ENCODE measurements at regions not wholly inside any gene's neighbourhood (a gene's known extent, or its start where the extent isn't known, plus 50 kb on each side); places are given as distances from the start of the nearest gene placed in this dataset.

GRCh38 chr6:119985952-119986736, 636.6 kb upstream of the MAN1A1 start:
- Histone ChIP-seq H3K23ac (ENCODE audit: insufficient read length) (no peak overlapping the region), H3K9me3 (ENCODE audit: insufficient read depth in 2 of 2, low read depth in 1 of 2, low read length in 1 of 2) (no peaks in the 10 kb centered on the region), H3K9ac (replicated peaks in 1 of 4; ENCODE audit: extremely low read depth in 1 of 4, low read depth in 3 of 4, low read length in 3 of 4) (no peak overlapping the region), H3K56ac (replicated peaks; ENCODE audit: insufficient read length, low read depth, low read length) (no peak overlapping the region), H3K23me2 (ENCODE audit: low read depth, low read length) (no peaks in the 10 kb centered on the region), H2BK5ac (ENCODE audit: low read depth, low read length) (no peak overlapping the region), H4K8ac (ENCODE audit: extremely low read depth, insufficient read depth, low read length) (no peak overlapping the region), H3K4me3 (ENCODE audit: extremely low read depth in 1 of 4, insufficient read depth in 2 of 4, low read depth in 3 of 4, low read length in 4 of 4) (no peak overlapping the region), H2BK120ac (replicated peaks; ENCODE audit: low read depth, low read length) (no peak overlapping the region), H3K4me2 (ENCODE audit: insufficient read depth in 1 of 2, low read depth in 2 of 2, low read length in 2 of 2) (no peak overlapping the region), H3K14ac (ENCODE audit: insufficient read length) (no peak overlapping the region), H2BK20ac (ENCODE audit: low read length) (no peak overlapping the region), H2AK5ac (ENCODE audit: low read depth, low read length) (no peak overlapping the region), H3K4me1 (replicated peaks in 1 of 4; ENCODE audit: control insufficient read depth in 3 of 4, insufficient read depth in 4 of 4, low read length in 3 of 4) (no peaks in the 10 kb centered on the region), H3K27me3 (replicated peaks in 1 of 4; ENCODE audit: control insufficient read depth in 3 of 4, extremely low read depth in 1 of 4, insufficient read depth in 3 of 4, low read length in 3 of 4) (no peaks in the 10 kb centered on the region), H2BK15ac (ENCODE audit: low read length) (no peak overlapping the region), H3K27ac (ENCODE audit: low read depth, low read length) (no peak overlapping the region), H3K79me1 (ENCODE audit: low read depth, low read length) (no peaks in the 10 kb centered on the region), H3K4ac (replicated peaks; ENCODE audit: insufficient read length, low read depth, low read length) (no peak overlapping the region), H4K20me1 (replicated peaks in 1 of 2; ENCODE audit: control insufficient read depth in 1 of 2, insufficient read depth in 2 of 2, low read length in 2 of 2) (no peaks in the 10 kb centered on the region), H2BK12ac (ENCODE audit: low read depth, low read length) (no peak overlapping the region), H4K5ac (ENCODE audit: insufficient read length, low read depth, low read length) (no peak overlapping the region), H4K91ac (replicated peaks; ENCODE audit: insufficient read length, low read length) (no peak overlapping the region), H3K36me3 (ENCODE audit: control insufficient read depth in 2 of 4, insufficient read depth in 4 of 4, low read length in 3 of 4) (no peaks in the 10 kb centered on the region), H3K18ac (ENCODE audit: extremely low read depth, low read length) (no peak overlapping the region), H3K79me2 (ENCODE audit: control insufficient read depth in 1 of 2, insufficient read depth in 2 of 2, low read length in 2 of 2) (no peaks in the 10 kb centered on the region), H2AFZ (ENCODE audit: low read length) (no peak overlapping the region)
- FAIRE-seq (no peak), DNase-seq (ENCODE audit: low read depth in 1 of 2, low spot score in 2 of 2) (no peak)
- ChIA-PET CTCF (ENCODE audit: partially characterized antibody) (interaction anchor here (1.2 to 3.2 kb wide), 3 partner anchors 8 to 244 kb away, joined by 3 to 24 read pairs (median 4); no protein-coding TSS in a partner anchor), POLR2A (ENCODE audit: partially characterized antibody) (no interaction called here)
- WGBS, 2 experiments (ENCODE audit: extremely low coverage in 1 of 2, insufficient coverage in 1 of 2, insufficient read length in 1 of 2, insufficient replicate concordance in 2 of 2, low coverage in 1 of 2, low lambda C conversion rate in 2 of 2, missing lambda C conversion rate in 1 of 2) = 100% methylated on average over 4 of the region's 4 CpGs; no CpG with 5 or more reads in 1 of the 2 experiments
- TF ChIP-seq ZNF274 (IDR thresholded peaks at IDR 0.05; ENCODE audit: borderline replicate concordance, extremely low read depth, low read length) (no peak), SUZ12 (IDR thresholded peaks at IDR 0.05; ENCODE audit: low read length) (no peak), CHD2 (IDR thresholded peaks at IDR 0.05; ENCODE audit: low read length) (no peak), FOSL1 (IDR thresholded peaks at IDR 0.05; ENCODE audit: insufficient read depth, low read depth, low read length) (no peak), MAX (IDR thresholded peaks at IDR 0.05) (no peak), MAFK (IDR thresholded peaks at IDR 0.05; ENCODE audit: low read depth, low read length) (no peak), GABPA (IDR thresholded peaks at IDR 0.05; ENCODE audit: borderline replicate concordance, insufficient read depth, low read length) (no peak), JUN (IDR thresholded peaks at IDR 0.05; ENCODE audit: low read depth, low read length) (no peak), RAD21 (IDR thresholded peaks at IDR 0.05 in 1 of 2, conservative IDR thresholded peaks at IDR 0.05 in 1 of 2; ENCODE audit: low read depth in 2 of 2, low read length in 2 of 2) (no peak), E2F6 (IDR thresholded peaks at IDR 0.05) (no peak), RNF2 (IDR thresholded peaks at IDR 0.05; ENCODE audit: borderline replicate concordance, low read depth, low read length, missing control alignments, poor library complexity, severe bottlenecking) (no peak)
